ENCODE measurements at regions not wholly inside any gene's neighbourhood (a gene's known extent, or its start where the extent isn't known, plus 50 kb on each side); places are given as distances from the start of the nearest gene placed in this dataset.

- DNase-seq = no peak
Measured at GRCh38 chr14:100659345-100660001, 67.2 kb upstream of the DLK1 start.

GRCh38 chr14:100660498-100660881 lies 66.2 kb upstream of the DLK1 start:
- no peak for DNase-seq

GRCh38 chr14:100660882-100661635 lies 65.6 kb upstream of the DLK1 start:
- no peak for DNase-seq

- DNase-seq = peak; percentile 74
Measured at GRCh38 chr14:100662879-100663760, 63.6 kb upstream of the DLK1 start.

GRCh38 chr14:100663761-100664052 lies 63.0 kb upstream of the DLK1 start:
- no peak for DNase-seq

- no peak for DNase-seq
Measured at GRCh38 chr14:100664231-100664630, 62.5 kb upstream of the DLK1 start.

GRCh38 chr14:100664841-100665510 lies 61.7 kb upstream of the DLK1 start:
- no peak for DNase-seq

- DNase-seq = peak; percentile 89
Measured at GRCh38 chr14:100665511-100666032, 61.1 kb upstream of the DLK1 start.

- no peak for DNase-seq
Measured at GRCh38 chr14:100666403-100666802, 60.3 kb upstream of the DLK1 start.

- no peak for DNase-seq
Measured at GRCh38 chr14:100666851-100667250, 59.8 kb upstream of the DLK1 start.

GRCh38 chr14:100667656-100668055 lies 59.0 kb upstream of the DLK1 start:
- no peak for DNase-seq

GRCh38 chr14:100668352-100668751 lies 58.3 kb upstream of the DLK1 start:
- DNase-seq = no peak

GRCh38 chr14:100669011-100669412 lies 57.7 kb upstream of the DLK1 start:
- DNase-seq = no peak

GRCh38 chr14:100669468-100669867 lies 57.2 kb upstream of the DLK1 start:
- peak; percentile 26 for DNase-seq

- DNase-seq = no peak
Measured at GRCh38 chr14:100670017-100670752, 56.5 kb upstream of the DLK1 start.

- no peak for DNase-seq
Measured at GRCh38 chr14:100670753-100671049, 56.0 kb upstream of the DLK1 start.

- DNase-seq = no peak
Measured at GRCh38 chr14:100671386-100671901, 55.2 kb upstream of the DLK1 start.

- DNase-seq = no peak
Measured at GRCh38 chr14:100671906-100672305, 54.8 kb upstream of the DLK1 start.

- DNase-seq = peak; percentile 95
Measured at GRCh38 chr14:100673085-100673806, 53.4 kb upstream of the DLK1 start.

- DNase-seq = no peak
Measured at GRCh38 chr14:100673807-100674154, 52.9 kb upstream of the DLK1 start.

GRCh38 chr14:100674428-100674827 lies 52.3 kb upstream of the DLK1 start:
- DNase-seq = no peak

Measured in NCI-H1694 (cell line).